GM18502 (cell line): ENCODE measurements at regions not wholly inside any gene's neighbourhood (a gene's known extent, or its start where the extent isn't known, plus 50 kb on each side); places are given as distances from the start of the nearest gene placed in this dataset.
A peak's percentile ranks its signal among the peaks of the same experiment; 100 is the strongest.

ENCODE experiments used
- ATAC-seq: cut with Tn5 transposase; IDR thresholded peaks from one replicate; pipeline ENCODE4 v1.9.1; 2021; ENCODE audit warnings: mild to moderate bottlenecking; ENCODE audit not compliant: unreplicated experiment, poor library complexity

GRCh38 chr3:102200126-102200525 is 234.7 kb upstream of the ZPLD1 start:
- ATAC-seq = no peak

GRCh38 chr3:102200560-102200959 is 234.3 kb upstream of the ZPLD1 start:
- ATAC-seq = no peak

- no peak for ATAC-seq
Observed at GRCh38 chr3:102205647-102206046, 229.2 kb upstream of the ZPLD1 start.

GRCh38 chr3:102206511-102207031 is 228.2 kb upstream of the ZPLD1 start:
- ATAC-seq = no peak

- ATAC-seq = no peak
Observed at GRCh38 chr3:102207151-102207571, 227.7 kb upstream of the ZPLD1 start.

- no peak for ATAC-seq
Observed at GRCh38 chr3:102215166-102215565, 219.6 kb upstream of the ZPLD1 start.

GRCh38 chr3:102223132-102223531 is 211.7 kb upstream of the ZPLD1 start:
- ATAC-seq = no peak

GRCh38 chr3:102224171-102224570 is 210.6 kb upstream of the ZPLD1 start:
- no peak for ATAC-seq

GRCh38 chr3:102225005-102225404 is 209.8 kb upstream of the ZPLD1 start:
- ATAC-seq = no peak

GRCh38 chr3:102225407-102226132 is 209.2 kb upstream of the ZPLD1 start:
- peak; percentile 60 for ATAC-seq

GRCh38 chr3:102226463-102226862 is 208.4 kb upstream of the ZPLD1 start:
- ATAC-seq = no peak

- ATAC-seq = peak; percentile 47
Observed at GRCh38 chr3:102229062-102229655, 205.7 kb upstream of the ZPLD1 start.

GRCh38 chr3:102230057-102230456 is 204.8 kb upstream of the ZPLD1 start:
- ATAC-seq = no peak

GRCh38 chr3:102233881-102234280 is 200.9 kb upstream of the ZPLD1 start:
- peak; percentile 94 for ATAC-seq

GRCh38 chr3:102235679-102236078 is 199.1 kb upstream of the ZPLD1 start:
- peak; percentile 41 for ATAC-seq

- ATAC-seq = no peak
Observed at GRCh38 chr3:102237181-102237580, 197.6 kb upstream of the ZPLD1 start.

GRCh38 chr3:102237838-102238237 is 197.0 kb upstream of the ZPLD1 start:
- no peak for ATAC-seq

- ATAC-seq = no peak
Observed at GRCh38 chr3:102238362-102238761, 196.5 kb upstream of the ZPLD1 start.

GRCh38 chr3:102240720-102241119 is 194.1 kb upstream of the ZPLD1 start:
- ATAC-seq = no peak

- ATAC-seq = no peak
Observed at GRCh38 chr3:102248981-102249705, 185.7 kb upstream of the ZPLD1 start.

GRCh38 chr3:102255736-102256135 is 179.1 kb upstream of the ZPLD1 start:
- no peak for ATAC-seq
